DMS153 (cell line): ENCODE measurements at regions not wholly inside any gene's neighbourhood (a gene's known extent, or its start where the extent isn't known, plus 50 kb on each side); places are given as distances from the start of the nearest gene placed in this dataset.

Experiments
- DNase-seq: peaks from one replicate; lab custom pipeline; 2025; lab: John Stamatoyannopoulos, UW

DNA sequence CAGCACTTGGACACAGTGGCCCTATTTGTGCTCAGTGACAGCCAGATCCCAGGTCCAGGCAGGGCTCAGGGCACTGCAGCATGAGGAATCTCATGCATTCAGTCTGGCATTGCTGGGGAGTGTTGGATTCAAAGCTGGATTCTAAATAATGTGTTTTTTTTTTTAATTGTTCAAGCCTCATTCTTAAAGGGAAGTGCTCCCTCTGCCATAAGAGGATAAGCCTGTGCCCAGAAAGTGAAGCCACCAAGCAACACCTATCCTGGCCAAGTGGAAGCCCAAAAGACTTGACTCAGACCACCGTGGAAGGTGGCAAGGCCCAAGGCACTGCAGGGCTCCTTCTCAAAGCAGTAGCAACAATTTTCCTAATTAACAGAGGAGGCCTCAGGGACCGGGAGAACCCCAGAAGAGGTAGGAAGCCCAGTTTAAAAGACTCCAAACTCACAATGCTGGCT, 135.6 kb downstream of the ACTL7B start:
- no peak for DNase-seq

DNA sequence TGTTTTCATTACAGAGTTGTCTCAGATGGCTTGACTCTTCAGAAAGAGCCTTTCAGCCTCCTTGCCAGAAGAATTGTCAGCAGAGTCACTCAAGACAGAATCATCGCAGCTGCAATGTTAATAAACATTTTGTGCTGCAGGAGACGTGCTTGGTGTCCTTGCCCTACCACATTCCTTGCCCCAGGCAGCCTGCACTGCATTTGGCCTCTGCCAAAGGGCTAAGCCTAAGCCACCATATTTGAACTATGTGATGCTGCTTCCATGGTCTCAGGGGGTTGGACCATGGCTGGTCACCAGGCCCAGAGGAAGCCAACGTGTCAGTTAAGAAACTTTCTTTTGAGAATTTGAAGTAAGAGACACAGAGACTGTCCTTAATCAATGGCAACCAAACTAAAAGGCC, 145.4 kb downstream of the ACTL7B start:
- DNase-seq: no peak

DNA sequence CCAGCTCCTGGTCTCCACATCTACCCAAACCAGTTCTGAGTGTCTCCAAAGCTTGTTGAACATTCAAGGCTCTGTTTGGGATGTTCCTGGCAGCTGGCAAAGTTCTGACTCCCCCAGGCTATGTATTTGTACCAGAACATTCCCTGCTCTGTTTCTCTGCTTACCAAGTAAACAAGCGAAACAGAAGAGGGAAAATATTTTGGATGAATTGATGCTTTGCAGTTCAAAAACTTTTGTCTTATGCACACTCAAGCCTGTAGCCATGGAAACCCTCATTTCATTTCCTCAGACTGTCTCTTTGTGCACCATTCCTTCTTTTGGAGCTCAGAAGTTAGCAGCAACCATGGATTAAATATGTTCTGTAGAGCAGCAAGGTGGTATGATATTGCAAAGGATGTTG, 145.8 kb downstream of the ACTL7B start:
- no peak for DNase-seq

DNA sequence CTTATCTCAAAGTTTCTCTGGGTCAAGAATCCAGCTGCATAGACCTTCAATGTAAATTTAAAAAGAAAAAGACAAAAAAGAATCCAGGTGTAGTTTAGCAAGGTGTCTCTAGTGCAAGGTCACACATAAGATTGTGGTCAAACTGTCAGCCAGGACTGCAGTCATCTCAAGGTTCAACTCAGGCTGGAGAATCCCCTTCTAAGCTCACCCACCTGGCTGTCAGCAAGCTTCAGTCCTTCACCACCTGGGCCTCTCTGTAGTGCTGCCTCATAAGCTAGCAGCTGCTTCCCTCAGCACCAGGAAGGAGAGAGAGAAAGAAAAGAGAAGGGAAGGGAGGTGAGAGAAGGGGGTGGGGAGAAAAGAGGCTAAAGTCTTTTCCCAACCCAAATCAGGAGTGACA, 146.7 kb downstream of the ACTL7B start:
- DNase-seq: no peak

DNA sequence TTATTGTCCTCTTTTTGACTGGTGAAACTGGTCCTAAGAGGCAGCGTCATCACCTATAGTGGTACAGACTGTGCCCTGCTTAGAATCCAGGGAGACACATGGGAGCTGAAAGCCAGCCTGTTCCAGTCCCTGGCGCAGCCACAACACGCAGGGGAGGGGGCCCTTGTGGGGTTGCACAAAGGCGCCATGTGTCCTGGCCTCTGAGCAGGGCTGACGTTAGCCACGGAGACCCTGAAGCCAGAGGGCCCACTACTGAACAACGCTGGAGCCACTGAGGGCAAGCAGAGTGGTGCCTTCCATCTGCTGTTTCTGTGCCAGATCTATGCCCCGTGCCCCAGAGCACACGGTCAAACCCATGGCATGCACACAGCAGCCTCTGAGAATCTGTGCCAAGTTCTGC, 147.3 kb downstream of the ACTL7B start:
- DNase-seq: no peak

DNA sequence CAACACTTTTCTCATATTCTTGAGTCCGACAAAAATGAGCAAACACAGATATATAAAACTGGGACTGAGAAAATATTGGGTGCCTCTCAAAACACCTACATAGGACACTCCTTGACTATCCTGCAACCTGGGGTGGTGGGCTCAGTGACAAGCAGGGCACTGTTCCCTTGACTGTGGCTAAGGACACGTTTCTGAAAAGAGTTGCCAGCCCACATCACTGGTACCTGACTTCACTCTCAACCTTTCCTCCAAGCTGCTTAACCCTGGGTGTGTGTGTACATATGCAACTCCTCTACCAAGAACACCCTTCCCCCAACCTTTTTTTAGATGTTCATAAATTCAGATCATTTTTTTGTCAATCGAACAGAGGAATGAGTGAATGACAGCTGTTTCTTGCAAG, 148.7 kb downstream of the ACTL7B start:
- DNase-seq: no peak

DNA sequence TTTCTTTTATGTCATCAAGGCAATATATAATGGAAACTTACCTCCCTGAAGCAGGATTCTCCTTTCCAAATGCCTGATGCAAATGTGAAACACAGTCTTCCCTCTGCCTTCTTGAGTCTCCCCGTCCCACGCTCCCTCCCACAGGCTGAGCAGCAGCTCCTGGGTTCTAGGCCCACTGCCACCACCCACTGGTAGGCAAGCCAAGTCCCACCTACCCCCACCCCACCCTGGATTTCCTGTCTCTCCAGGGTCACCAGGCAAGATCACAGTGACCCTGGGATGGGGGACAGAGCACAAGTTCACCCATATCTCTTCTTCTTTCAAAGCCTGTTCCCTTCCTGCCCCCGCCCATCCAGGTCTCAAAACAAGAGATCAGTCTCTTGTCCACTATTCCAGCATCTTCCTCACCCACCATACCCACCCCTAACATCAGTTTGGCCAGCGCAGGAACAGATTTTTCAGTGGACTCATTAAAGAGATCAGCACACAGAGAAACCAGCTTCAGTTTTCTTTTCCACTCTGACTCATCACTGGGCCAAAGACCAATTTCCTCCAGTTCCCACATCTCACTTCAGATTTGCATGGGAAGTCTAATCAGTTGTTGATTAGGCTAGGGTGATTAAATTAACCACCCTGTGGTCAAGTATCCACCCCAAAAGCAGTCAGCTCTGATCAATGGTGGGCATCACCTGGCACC, 151.5 kb downstream of the ACTL7B start:
- no peak for DNase-seq

DNA sequence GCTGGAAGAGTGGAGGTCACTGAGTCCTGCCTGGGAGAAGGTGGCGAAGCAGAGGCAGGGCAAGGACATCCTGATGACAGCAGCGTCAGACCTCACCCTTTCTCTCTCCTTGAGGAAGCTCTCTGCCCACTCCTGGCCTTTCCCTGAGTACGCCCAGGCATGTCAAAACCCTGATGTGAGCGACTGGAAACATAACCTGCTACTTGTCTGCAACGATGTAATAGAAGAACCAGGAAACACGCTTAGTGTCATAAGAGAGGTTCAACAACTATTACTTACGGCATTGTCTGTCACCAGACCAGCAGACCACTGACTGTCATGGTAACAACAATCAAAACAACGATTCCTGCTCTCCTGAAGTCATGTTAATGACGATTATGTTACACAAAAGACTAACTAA, 152.4 kb downstream of the ACTL7B start:
- DNase-seq: peak; percentile 89

DNA sequence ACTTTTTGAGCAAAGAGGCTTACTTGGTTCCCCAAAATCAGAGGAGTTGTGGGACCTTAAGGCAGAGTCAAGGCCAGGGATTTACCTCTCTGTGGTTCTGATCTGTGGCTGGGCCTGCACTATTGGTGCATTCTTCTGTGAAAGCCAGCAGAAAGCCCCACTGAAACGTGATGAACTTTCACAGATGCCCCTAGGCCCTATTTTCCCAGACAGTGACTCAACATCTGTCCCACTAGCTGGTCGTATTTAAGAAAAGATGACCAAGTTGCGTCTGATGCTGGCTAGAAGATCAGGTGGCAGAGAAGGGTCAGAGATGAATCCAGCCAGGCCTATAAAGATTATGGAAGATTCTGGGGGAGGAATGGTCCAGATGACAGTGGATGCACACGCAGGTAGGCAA, 153.1 kb downstream of the ACTL7B start:
- DNase-seq: no peak

DNA sequence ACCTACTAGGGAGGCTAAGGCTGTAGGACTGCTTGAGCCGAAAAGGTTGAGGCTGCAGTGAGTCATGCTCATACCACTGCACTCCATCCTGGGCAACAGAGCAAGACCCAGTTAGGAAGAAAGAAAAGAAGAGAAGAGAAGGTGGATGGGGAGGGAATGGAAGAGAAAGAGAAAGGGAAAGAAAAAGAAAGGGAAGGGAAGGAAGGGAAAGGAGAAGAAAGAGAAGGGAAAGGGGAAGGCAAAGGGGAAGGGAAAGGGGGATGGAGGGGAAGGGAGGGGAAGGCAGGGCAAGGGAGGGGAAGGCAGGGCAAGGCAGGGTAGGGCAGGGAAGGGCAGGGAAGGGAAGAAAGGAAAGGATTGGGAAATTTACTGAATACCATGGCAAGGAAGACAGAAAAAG, 157.0 kb downstream of the ACTL7B start:
- DNase-seq: no peak

DNA sequence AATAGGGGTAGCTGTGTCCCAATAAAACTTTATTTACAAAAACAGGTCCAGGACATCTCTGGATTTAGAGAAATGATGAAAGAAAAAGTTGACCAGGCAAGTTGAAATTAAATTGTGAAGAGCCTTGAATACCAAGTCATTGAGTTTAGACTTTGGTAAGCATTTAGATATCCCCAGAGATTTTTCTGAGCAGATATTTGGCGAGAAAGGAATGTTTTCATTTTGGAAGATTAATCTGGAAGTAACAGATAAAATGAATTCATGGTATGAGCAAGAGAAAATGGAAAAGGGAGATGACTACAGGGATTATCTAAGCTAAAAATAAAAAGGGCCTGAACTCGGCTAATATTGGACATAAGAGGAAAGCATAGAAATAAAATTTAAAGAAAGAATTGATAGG, 157.6 kb downstream of the ACTL7B start:
- DNase-seq: no peak

DNA sequence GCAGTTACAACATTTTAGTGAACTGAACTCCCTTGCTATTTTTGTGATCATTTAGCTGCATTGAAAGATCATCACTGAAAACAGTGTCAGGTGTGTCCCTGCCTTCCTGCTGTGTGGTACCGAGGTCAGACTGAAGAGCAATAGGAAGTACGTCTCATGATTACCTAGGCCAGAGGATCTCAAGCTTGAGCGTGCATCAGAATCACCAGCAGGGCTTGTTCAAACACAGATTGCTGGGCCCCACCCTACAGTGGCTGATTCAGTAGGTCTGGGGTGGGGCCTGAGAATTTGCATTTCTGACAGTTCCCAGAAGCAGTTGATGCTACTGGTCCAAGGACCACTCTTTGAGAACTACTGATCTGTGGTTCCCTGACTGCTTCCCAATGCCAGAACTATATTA, 159.6 kb downstream of the ACTL7B start:
- DNase-seq: no peak

DNA sequence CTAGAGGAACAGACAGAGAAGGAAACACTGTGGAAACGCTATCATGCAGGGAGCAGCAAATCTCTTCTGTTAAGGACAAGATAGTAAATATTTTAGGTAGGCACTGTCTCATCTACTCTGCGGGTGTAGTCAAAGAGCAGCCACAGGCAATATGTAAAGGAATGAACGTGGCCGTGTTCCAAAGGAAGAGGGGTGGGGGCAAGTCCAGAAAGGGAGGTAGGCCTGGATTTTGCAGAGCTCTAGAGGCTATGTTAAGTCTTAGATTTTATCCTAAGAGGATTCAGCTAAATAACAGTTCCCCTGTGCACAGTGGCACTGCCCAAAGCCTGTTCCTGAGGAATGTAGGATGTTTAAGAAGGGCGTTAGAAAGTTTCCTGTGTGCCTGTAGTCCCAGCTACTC, 161.6 kb downstream of the ACTL7B start:
- no peak for DNase-seq

DNA sequence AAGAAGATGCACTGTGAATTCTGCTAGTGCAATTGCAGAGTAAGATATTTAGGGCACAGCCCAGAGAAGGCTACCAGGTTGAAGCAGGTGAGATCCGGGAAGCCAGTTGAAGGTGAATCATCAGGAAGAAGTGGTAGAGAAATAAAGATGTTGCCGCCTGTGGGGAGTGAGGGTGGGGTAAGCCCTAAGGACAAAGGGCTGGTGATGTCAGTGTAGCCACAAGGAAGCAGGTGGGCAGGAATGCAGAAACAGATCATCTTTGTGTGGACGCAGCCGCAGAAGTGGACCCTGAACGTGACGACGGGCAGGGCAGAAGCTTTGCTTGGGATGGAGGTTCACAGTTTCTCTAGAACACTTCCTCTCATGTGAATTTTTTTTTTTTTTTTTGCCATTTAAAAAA, 164.2 kb downstream of the ACTL7B start:
- peak; percentile 35 for DNase-seq

DNA sequence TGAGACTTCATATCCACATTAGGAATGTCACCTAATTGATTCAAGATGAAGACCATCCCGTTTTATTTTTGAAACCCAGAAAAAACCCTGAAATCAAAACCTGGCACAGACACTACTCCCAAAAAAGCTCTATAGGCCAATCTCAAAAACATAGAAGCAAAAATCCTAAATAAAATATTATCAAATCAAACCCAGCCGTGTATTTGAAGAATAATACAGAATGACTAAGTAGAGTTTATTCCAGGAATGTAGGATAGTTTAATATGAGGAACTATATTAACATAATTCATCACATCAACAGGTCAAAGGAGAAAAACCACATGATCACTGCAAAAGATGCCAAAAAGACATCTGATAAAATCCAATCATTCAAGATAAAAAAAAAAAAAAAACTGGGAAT, 167.1 kb downstream of the ACTL7B start:
- no peak for DNase-seq

DNA sequence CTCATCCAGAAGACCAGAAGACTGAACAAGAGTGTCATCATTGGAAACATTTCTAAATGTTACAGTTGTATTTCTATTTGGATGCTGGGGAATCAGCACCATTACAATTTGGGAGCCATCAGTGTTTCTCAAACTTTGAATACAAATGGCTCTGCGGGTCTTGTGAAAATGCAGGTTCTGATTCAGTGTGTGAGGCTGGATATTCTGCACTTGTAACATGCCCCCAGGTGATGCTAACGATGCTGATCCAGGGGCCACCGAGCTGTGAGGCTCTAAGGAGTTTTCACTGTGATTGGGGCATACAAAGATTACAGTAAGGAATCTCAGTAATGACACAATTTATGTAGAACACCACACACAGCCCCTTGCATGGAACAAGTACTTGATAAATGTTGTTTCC, 167.7 kb downstream of the ACTL7B start:
- no peak for DNase-seq

DNA sequence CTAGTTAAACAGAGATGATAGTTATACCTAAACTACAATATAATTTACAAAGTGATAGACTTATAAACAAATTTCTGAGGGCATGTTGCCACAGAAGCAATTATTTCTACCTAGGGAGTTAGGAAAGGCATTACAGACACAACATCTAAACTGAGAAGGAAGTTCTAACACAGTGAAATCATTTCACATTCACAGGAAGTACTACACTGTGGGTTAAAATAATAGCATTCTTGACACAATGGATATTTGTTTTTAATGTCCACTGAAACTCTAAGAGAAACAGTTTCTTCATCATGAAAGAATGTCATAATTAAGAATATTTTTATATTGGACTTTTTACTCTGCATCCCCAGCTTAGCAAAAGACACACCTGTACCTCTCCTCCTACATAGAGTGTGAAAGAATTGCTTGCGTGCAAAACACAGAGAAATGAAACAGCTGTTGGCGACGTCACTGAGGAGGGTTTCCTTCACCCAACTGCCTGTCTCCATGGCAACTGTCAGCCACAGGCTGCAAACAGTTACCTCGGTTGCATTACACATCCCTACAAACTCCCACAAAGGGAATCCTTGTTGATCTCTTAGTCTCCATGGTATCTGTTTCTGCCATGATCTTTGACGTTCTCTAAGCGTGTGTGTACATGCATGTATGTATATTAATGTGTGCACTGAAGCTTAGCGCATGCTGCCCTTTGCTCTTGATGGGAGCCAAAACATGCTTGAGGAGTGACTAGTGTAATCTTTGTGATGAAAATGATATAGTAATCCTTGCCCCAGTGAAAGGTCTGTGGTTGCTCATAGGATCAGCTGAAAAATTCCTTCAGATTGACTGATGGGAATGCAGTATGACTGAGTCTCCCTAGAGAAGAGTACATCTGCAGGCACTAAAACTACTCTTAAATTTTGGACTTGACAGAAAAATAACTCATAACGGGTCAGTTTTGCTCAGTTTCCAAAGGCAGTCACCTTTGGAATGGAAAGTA, 168.5 kb downstream of the ACTL7B start:
- DNase-seq: no peak

DNA sequence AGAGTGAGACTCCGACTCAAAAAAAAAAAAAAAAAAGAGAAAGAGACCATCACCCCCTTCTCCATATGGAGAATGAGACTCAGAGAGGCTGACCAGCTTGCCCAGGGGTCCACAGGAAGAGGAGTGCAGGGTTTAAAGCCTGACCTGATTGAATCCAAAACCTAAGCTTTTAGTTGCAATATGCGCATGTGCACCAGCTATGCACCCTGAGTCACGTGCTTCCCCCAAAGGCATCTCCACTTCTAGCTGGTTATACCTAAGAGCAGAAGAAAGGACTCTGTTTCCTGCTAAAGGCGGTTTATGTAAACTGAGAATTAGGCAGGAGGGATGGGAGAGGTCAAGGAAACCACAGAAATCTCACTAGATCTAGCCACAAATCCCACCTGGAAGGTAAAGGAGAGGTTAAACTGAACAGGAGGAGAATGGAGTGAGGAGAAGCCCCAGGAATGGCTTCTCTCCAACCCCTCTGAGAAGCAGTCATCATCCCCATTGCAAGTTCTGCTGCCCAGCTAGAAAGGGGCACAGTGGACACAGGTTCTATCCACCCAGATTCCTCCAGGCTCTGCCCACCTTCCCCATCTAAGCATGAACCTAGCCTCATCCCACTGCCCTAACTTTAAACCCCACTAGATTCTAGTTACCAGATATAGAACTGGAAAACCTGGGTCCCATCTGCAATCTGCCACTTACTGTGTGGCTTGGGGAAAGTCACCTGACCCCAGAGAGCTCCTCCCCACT, 171.3 kb downstream of the ACTL7B start:
- no peak for DNase-seq

DNA sequence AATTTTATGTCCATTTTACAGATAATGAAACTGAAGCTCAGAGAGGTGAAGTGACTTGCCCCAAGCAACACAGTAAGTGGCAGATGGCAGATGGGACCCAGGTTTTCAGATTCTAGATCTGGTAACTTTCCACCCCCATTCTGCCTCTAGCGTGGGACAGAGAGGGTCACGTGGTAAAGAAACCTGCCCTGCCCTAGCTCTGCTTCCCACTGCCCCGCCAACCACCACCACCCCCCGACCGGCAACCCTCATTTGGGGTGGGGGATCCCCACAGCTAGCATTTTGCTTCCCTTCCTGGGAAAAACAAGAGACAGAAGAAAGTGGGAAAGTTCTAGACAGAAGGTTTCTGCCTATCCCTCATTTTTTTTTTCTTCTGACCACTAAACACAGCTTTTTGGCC, 172.5 kb downstream of the ACTL7B start:
- DNase-seq: no peak

DNA sequence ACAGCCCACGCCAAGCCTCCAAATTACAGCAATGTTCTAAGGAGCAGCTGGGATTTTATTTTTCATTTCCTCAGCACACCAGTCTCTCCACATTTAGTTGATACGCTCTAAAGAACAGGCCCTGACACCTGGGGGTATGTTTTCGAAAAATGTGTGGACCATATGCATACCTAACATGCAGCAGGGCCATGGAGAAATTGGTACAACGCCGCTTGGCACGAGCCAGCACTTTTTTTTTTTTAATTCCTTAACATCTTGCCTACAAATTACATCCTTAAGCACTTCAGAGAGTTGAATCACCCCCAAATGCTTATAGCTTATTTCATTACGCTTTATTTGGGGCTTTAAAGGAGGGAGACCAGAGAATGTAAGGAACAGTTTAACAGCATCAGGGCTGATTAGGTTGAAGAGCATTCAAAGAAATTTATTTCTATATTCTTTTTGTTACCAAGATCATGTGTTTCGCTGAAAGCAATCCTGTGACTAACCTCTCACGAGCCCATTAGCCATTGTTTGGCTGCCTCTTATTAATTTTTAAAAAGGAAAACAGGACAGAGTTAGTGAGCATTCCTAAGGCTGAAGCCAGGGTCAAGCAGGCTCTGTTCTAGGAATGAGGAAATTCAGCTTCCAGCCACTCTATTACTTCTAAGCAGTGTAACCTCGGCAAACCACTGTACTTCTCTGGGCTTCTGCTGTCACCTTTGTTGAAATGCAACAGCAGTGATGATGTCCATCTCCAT, 173.8 kb downstream of the ACTL7B start:
- no peak for DNase-seq

DNA sequence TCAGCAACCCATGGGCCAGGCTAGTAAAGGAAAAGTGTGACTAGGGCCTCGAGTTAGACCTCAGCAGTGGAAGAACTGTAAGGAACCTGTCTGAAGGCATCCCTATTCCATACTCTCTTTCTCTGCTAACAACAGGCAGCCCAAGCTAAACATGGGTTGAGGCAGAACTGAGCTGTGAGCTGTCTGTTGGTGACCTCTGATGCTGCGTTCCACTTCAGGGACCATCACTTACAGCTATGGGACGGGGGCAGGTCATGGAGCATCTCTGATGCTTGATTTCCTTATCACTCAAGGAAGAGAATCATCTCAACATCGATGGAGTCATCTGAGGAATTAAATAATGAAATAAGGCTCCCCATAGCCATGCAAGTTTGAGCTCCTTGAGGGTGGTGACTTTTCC, 174.8 kb downstream of the ACTL7B start:
- no peak for DNase-seq

DNA sequence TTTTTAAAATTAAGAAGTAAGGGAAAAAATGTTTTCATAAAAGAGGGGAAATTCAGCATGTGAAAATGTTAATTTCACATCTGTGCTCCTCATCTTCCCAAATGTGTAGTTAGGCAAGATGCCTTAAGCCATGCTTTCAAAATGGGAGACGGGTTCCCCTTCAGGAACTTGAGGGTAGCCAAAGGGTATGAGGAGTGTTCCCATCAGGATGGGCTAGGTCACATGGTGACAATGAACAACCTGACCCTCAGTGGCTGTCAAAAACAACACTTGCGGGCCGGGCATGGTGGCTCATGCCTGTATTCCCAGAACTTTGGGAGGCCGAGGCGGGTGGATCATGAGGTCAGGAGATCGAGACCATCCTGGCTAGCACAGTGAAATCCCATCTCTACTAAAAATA, 178.0 kb downstream of the ACTL7B start:
- DNase-seq: no peak
